Endothelial cell of umbilical vein (primary cell): ENCODE measurements at regions not wholly inside any gene's neighbourhood (a gene's known extent, or its start where the extent isn't known, plus 50 kb on each side); places are given as distances from the start of the nearest gene placed in this dataset.
"Not testable (repeated sequence)": the region's sequence is repeated elsewhere in the genome, so short reads cannot be mapped to it uniquely, and the experiment has no call there.

Source experiments
- BruUV-seq: library from RNA; stranded (reverse); fragments of 400-500 nt; replicated peaks from 2 replicates; lab custom pipeline; 2021; lab: Mats Ljungman, UMichigan
- CTCF ChIA-PET: fragments of 300-600, 350-600 bp; sonication (Branson Sonifier 250); formaldehyde crosslinking; loops from one replicate; lab custom pipeline; 2021; ENCODE audit warnings: antibody characterized with exemption, inconsistent platforms; lab: Charles Lee
- POLR2A ChIA-PET: fragments of 300-600, 350-600 bp; sonication (Branson Sonifier 250); formaldehyde crosslinking; loops from one replicate; lab custom pipeline; 2021; ENCODE audit warnings: antibody characterized with exemption, inconsistent platforms; lab: Charles Lee
- DNase-seq: peaks from one replicate; pipeline ENCODE4 v3.0.0-alpha.2; 2011; ENCODE audit warnings: low read depth, low spot score
- FAIRE-seq: peaks from 2 replicates; lab custom pipeline; 2011; peaks lifted over from hg19 to GRCh38; lab: Jason Lieb, UNC
- H2AFZ ChIP-seq: 2 replicates; pipeline ENCODE4 v1.6.0; 2012; ENCODE audit warnings: low read depth, low read length, control low read depth, inconsistent platforms
- H3K27ac ChIP-seq: 2 replicates; pipeline ENCODE4 v1.5.1; 2011; ENCODE audit warnings: low read depth, mild to moderate bottlenecking, control low read depth, low read length, moderate library complexity; ENCODE audit not compliant: insufficient read depth
- H3K27me3 ChIP-seq, 2 experiments: 2 replicates each; pipeline versions ENCODE4 v1.6.0 to v1.6.1; 2011; ENCODE audit warnings: low read length in 2 of 2, mixed read lengths in 1 of 2; ENCODE audit not compliant: control insufficient read depth in 2 of 2, insufficient read depth in 2 of 2
- H3K36me3 ChIP-seq, 2 experiments: 2 replicates in 1 of 2; 3 replicates in 1 of 2; pipeline ENCODE4 v1.5.1; 2011; ENCODE audit warnings: low read length in 2 of 2, mild to moderate bottlenecking in 1 of 2, moderate library complexity in 1 of 2; ENCODE audit not compliant: control insufficient read depth in 2 of 2, insufficient read depth in 2 of 2; ENCODE audit errors: extremely low read depth in 1 of 2
- H3K4me1 ChIP-seq: 3 replicates; pipeline ENCODE4 v1.5.1; 2011; ENCODE audit warnings: mild to moderate bottlenecking, low read length; ENCODE audit not compliant: control insufficient read depth, insufficient read depth; ENCODE audit errors: extremely low read depth
- H3K4me2 ChIP-seq: 2 replicates; pipeline ENCODE4 v1.6.1; 2011; ENCODE audit warnings: low read length, control low read depth, mixed read lengths; ENCODE audit not compliant: insufficient read depth
- H3K4me3 ChIP-seq, 3 experiments: fragments of 200-600 bp in 1 of 3; sonication (generic), shearing (Covaris generic) in 1 of 3; replicated peaks in 1 of 3; 2 replicates each; pipeline ENCODE4 v1.5.1; 2011 to 2016; ENCODE audit warnings: control low read depth in 3 of 3, low read length in 3 of 3, mild to moderate bottlenecking in 2 of 3, inconsistent platforms in 1 of 3, low read depth in 1 of 3, moderate library complexity in 1 of 3; ENCODE audit not compliant: insufficient read depth in 1 of 3
- H3K79me2 ChIP-seq: 2 replicates; pipeline ENCODE4 v1.6.0; 2012; ENCODE audit warnings: low read length, inconsistent platforms; ENCODE audit not compliant: control insufficient read depth, insufficient read depth
- H3K9ac ChIP-seq: replicated peaks from 2 replicates; pipeline ENCODE3; 2011; ENCODE audit warnings: low read length, control low read depth; ENCODE audit not compliant: insufficient read depth; ENCODE audit errors: extremely low read depth
- H3K9me1 ChIP-seq: replicated peaks from 3 replicates; pipeline ENCODE4 v1.6.0; 2011; ENCODE audit warnings: mild to moderate bottlenecking, low read length; ENCODE audit not compliant: control insufficient read depth, insufficient read depth; ENCODE audit errors: extremely low read depth
- H3K9me3 ChIP-seq: replicated peaks from 2 replicates; pipeline ENCODE4 v1.5.1; 2012; ENCODE audit warnings: low read length, inconsistent platforms; ENCODE audit not compliant: control insufficient read depth, insufficient read depth
- H4K20me1 ChIP-seq: replicated peaks from 2 replicates; pipeline ENCODE3; 2011; ENCODE audit warnings: mild to moderate bottlenecking, low read length; ENCODE audit not compliant: control insufficient read depth, insufficient read depth; ENCODE audit errors: extremely low read depth
- EZH2 ChIP-seq: IDR thresholded peaks from 2 replicates; pipeline ENCODE4 v1.6.1; 2012; ENCODE audit warnings: borderline replicate concordance, low read depth, mild to moderate bottlenecking, moderate library complexity, low read length, inconsistent platforms; ENCODE audit not compliant: severe bottlenecking
- FOS ChIP-seq: IDR thresholded peaks from 2 replicates; pipeline ENCODE4 v1.6.1; 2011; ENCODE audit warnings: mild to moderate bottlenecking, low read length, moderate library complexity, borderline replicate concordance; ENCODE audit not compliant: insufficient read depth
- GATA2 ChIP-seq: IDR thresholded peaks from 2 replicates; pipeline ENCODE4 v1.7.0; 2011; ENCODE audit warnings: low read depth, mild to moderate bottlenecking, moderate library complexity, mixed read lengths, low read length; ENCODE audit not compliant: insufficient read length, insufficient read depth
- MYC ChIP-seq: IDR thresholded peaks from one replicate; pipeline ENCODE4 v1.6.1; 2011; ENCODE audit warnings: mild to moderate bottlenecking, low read depth, low read length
- POLR2A ChIP-seq: IDR thresholded peaks from 2 replicates; pipeline ENCODE4 v1.6.1; 2012; ENCODE audit warnings: low read depth, mild to moderate bottlenecking, control low read depth, low read length
- POLR2AphosphoS5 ChIP-seq: IDR thresholded peaks from 2 replicates; pipeline ENCODE4 v1.6.1; 2012; ENCODE audit warnings: low read depth, mild to moderate bottlenecking, control low read depth, low read length, moderate library complexity; ENCODE audit not compliant: insufficient read depth
- dilution Hi-C: fragments of 300-500 bp; cut with MboI; formaldehyde crosslinking; loops from one replicate; pipeline ENCODE4 v1.15.0; 2019; ENCODE audit warnings: low sequenced_read_pairs; ENCODE audit not compliant: extremely low pct_ligation_motif_present
- intact Hi-C: fragments of 100-400 bp; cut with micrococcal nuclease; formaldehyde crosslinking; loops from one replicate; pipeline ENCODE4 v1.10.0; 2022

DNA sequence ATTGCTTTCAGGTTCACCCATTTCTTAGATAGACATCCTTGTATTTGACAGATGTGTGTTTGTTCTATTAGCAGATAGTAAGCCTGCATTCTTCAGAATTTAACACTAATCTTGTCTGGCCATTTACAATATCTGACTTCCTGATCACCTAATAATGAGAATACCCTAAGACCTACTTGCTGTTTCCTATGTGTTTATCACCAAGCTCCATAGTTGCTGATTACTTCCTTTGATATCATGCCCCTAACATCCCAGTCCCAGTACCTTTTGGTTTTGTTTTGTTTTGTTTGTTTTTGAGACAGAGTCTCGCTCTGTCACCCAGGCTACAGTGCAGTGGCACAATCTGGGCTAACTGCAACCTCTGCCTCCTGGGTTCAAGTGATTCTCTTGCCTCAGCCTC is 143.6 kb upstream of the DST start:
- intact Hi-C loops (no loop called here), dilution Hi-C loops (no loop called here)
- H3K9me3 ChIP-seq = no peaks in the 10 kb centered on the region
- no peak overlapping the region for H3K4me3 ChIP-seq
- no peak for TF ChIP-seq POLR2AphosphoS5
- TF ChIP-seq EZH2 = no peak
- no peak for TF ChIP-seq GATA2
- TF ChIP-seq FOS = no peak
- no peak for TF ChIP-seq POLR2A
- no peak for TF ChIP-seq MYC
- no peaks in the 10 kb centered on the region for H3K27me3 ChIP-seq
- no peak overlapping the region for H3K4me2 ChIP-seq
- peaks cover 0 to 2% of the 10 kb centered on the region in 2 experiments for H3K36me3 ChIP-seq
- H3K9me1 ChIP-seq = peaks cover 4% of the 10 kb centered on the region
- no peaks in the 10 kb centered on the region for H3K4me1 ChIP-seq
- H3K9ac ChIP-seq = no peak overlapping the region
- H4K20me1 ChIP-seq = no peaks in the 10 kb centered on the region
- ChIA-PET POLR2A (no interaction called here), CTCF (no interaction called here)
- no peak for FAIRE-seq
- BruUV-seq = no TSS peak
- H3K79me2 ChIP-seq = peaks cover 19% of the 10 kb centered on the region
- DNase-seq = no peak
- H3K27ac ChIP-seq = no peak overlapping the region
- H2AFZ ChIP-seq = no peak overlapping the region

DNA sequence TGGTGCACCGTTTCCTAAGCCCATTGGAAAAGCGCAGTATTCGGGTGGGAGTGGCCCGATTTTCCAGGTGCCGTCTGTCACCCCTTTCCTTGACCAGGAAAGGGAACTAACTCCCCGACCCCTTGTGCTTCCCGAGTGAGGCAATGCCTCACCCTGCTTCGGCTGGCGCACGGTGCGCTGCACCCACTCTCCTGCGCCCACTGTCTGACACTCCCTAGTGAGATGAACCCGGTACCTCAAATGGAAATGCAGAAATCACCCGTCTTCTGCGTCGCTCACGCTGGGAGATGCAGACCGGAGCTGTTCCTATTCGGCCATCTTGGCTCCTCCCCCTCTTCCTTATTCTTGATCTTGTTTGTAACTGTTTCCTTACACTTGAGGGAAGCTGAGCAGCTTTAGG is 142.8 kb upstream of the DST start:
- intact Hi-C loops, H3K36me3 ChIP-seq, H2AFZ ChIP-seq, H3K4me2 ChIP-seq, H3K4me3 ChIP-seq, H4K20me1 ChIP-seq, FAIRE-seq, CTCF ChIA-PET, H3K9me1 ChIP-seq, DNase-seq, H3K27ac ChIP-seq, H3K4me1 ChIP-seq, H3K27me3 ChIP-seq, BruUV-seq, dilution Hi-C loops, POLR2A ChIA-PET, H3K9me3 ChIP-seq, H3K9ac ChIP-seq: not testable (repeated sequence)
- H3K79me2 ChIP-seq = peaks cover 17% of the 10 kb centered on the region

DNA sequence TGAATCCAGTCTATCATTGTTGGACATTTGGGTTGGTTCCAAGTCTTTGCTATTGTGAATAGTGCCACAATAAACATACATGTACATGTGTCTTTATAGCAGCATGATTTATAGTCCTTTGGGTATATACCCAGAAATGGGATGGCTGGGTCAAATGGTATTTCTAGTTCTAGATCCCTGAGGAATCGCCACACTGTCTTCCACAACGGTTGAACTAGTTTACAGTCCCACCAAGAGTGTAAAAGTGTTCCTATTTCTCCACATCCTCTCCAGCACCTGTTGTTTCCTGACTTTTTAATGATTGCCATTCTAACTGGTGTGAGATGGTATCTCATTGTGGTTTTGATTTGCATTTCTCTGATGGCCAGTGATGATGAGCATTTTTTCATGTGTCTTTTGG is 137.4 kb upstream of the DST start:
- DNase-seq, POLR2A ChIA-PET, H3K9ac ChIP-seq, H3K9me3 ChIP-seq, H3K79me2 ChIP-seq, H3K9me1 ChIP-seq, H3K36me3 ChIP-seq, BruUV-seq, H2AFZ ChIP-seq, H4K20me1 ChIP-seq, H3K27me3 ChIP-seq, H3K4me3 ChIP-seq, FAIRE-seq, CTCF ChIA-PET, H3K27ac ChIP-seq, H3K4me2 ChIP-seq, intact Hi-C loops, H3K4me1 ChIP-seq, dilution Hi-C loops: not testable (repeated sequence)

DNA sequence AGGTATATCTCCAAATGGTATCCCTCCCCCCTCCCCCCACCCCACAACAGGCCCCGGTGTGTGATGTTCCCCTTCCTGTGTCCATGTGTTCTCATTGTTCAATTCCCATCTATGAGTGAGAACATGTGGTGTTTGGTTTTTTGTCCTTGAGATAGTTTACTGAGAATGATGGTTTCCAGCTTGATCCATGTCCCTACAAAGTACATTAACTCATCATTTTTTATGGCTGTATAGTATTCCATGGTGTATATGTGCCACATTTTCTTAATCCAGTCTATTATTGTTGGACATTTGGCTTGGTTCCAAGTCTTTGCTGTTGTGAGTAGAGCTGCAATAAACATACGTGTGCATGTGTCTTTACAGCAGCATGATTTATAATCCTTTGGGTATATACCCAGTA is 135.8 kb upstream of the DST start:
- H3K4me2 ChIP-seq, CTCF ChIA-PET, H3K4me1 ChIP-seq, dilution Hi-C loops, H3K9me3 ChIP-seq, H4K20me1 ChIP-seq, intact Hi-C loops, POLR2A ChIA-PET, H3K4me3 ChIP-seq, H3K9ac ChIP-seq, DNase-seq, H3K27me3 ChIP-seq, H3K27ac ChIP-seq, H2AFZ ChIP-seq, BruUV-seq, H3K9me1 ChIP-seq, FAIRE-seq, H3K36me3 ChIP-seq: not testable (repeated sequence)
- H3K79me2 ChIP-seq = peaks cover 15% of the 10 kb centered on the region
